ENCODE measurements at regions not wholly inside any gene's neighbourhood (a gene's known extent, or its start where the extent isn't known, plus 50 kb on each side); places are given as distances from the start of the nearest gene placed in this dataset.
"Not testable (repeated sequence)": the region's sequence is repeated elsewhere in the genome, so short reads cannot be mapped to it uniquely, and the experiment has no call there.

DNA sequence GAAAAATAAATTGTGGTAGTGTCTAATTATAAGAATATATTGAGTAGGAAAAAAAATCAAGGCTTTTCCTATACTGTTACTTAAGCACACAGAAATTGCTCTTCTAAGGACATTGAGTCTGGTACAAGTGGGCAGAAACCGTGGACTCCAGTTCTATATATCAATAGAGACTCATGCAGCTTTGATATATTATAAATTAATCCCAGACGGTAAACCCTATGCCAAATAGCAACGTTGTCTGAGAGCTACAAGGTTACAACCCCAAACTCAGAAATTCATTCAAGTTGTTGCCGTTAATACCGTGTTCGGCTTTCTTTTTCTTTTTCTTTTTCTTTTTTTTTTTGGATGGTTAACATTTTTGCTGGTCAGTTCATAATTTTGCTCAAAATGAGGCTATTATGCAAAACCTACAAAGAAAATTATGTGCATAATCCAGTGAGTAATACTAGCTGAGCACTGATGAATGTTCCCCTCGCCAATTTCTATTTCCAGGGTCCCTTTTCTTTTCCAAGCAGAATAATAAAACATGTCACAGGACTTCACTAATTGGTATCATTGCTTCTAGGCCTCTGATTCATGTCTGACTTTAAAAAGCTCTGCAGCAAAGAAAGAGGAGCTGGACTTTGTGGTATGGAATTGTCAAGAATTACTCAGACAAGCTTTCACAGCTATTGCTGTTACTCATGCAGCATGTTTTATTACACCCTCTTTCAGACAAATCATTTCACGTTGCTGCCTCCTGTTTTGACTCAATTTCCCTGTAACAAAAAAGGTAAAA lies 737.7 kb downstream of the NLGN4X start:
- no peak for DNase-seq

DNA sequence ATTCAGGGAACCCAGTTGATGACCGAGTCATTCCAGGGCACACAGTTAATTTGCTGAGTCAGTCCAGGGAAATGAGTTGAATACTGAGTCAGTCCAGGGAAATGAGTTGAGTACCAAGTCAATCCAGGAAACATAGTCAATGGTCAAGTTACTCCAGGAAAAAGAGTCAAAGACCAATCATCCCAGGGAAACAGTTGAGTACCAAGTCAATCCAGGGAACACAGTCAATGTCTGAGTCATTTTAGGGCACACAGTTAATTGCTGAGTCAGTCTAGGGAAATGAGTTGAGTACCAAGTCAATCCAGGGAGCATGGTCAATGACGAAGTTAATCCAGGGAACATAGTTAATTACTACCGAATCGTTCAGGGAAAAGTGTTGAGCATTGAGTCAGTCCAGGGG lies 754.4 kb downstream of the NLGN4X start:
- DNase-seq: no peak

DNA sequence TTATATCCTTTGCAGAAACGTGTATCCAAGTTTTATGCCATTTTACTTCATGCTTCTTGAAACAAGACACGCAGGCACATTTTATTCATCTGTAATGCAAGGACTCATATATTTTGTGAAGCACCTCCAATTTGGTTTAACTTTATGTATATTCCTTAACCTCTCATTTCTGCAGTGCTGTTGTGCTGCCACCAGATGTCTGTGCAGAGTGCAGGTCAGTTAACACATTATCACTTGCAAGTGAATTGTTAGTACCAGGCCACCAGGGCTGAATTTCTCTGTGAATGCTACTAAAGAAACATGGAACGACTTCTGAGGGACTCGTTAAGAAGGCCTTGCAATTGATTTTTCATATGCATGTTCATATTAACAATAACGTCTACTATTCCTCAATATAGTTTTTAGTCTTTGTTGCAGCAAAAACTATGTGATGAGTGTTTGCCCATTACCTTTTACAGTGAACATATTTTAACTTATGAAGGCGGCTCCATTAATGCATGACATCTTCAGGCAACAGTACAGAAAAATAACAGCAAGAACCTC lies 770.3 kb downstream of the NLGN4X start:
- DNase-seq: no peak

DNA sequence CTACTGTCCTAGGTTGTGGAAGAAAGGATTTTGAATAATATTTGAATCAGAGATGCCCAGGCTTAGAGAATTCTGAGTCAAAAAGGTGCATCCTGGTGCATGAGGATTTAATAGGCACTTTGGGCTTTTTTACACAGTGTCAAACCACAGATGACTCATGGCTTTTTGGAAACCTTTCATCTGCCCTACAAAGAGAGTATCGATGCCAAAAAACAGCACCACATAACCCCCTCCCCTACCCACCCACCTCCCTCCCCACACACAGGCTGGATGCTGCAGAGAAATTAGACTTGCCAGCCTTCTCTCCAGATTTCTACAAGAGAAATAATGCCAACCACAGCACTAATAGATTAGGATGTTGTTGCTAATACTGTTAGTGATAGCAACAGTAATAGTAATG lies 779.3 kb downstream of the NLGN4X start:
- no peak for DNase-seq

DNA sequence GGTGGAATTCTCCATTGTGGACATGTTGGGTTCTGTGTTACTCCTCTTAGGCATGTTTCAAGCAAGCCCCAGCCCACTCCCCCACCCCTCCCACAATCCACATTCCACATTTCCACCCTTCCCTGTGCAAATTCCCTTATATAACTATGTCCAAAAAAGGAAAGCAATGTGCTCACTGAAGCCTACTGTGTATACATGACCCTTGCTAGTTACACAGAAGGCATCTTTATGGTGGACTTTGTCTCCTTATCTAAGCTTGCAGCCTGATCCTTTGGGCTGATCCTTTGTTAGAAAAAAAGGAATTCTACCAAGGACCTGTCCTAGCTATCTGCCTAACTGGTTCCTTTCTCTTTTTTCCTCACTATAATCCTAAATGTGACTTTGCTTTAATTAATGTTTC lies 796.8 kb downstream of the NLGN4X start:
- DNase-seq: no peak

DNA sequence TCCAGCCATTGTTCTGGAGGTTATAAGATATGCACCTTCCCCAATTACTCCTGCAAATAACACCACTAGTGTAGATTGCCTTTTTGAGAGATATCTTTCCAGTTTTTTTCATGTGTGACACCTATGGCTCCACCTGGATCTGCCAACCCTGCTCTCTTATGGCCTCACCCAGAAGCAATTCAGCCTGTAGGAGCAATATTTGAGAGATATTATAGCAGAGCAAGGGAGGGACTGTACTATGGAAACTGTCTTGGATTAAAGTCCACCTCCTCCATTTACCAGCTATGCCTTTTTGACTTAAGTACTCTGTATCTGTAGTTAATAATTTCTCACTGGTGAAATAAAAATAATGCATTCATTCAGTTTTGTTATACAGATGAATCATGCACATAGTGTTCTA lies 803.5 kb downstream of the NLGN4X start:
- no peak for DNase-seq

DNA sequence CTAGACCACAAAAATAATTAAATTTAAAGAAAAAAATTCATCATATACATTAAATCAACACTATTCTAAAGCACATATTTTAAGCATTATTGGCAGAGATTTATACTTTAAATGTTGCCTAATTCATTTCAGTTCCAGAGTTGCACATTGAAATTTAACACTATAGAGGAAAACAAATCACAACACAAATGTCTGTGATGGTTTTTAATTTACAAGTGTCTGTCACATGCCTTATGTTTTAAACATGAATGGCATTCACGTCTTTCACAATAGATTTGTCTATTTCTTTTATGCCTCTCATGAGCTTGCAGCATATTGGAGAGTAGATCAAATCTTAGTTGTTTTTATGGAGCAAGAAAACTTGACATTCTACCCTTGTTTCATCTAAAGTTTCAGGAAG lies 811.3 kb downstream of the NLGN4X start:
- no peak for DNase-seq

DNA sequence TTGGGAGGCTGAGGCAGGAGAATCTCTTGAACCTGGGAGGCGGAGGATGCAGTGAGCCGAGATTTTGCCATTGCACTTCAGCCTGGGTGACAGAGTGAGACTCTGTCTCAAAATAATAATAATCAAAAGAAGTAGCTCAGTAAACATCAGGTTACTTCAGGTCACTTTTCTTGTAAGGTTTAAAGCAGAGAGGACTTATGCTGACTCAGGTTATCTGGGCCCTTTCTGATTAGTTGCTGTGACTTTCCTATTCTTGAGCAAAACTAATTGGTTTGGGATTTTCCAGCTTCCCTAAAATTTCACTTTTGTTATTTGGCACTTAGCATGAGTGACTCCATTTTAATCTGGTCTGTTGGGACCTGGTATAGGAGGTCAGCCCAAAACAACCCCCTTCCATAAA lies 812.9 kb downstream of the NLGN4X start:
- no peak for DNase-seq

DNA sequence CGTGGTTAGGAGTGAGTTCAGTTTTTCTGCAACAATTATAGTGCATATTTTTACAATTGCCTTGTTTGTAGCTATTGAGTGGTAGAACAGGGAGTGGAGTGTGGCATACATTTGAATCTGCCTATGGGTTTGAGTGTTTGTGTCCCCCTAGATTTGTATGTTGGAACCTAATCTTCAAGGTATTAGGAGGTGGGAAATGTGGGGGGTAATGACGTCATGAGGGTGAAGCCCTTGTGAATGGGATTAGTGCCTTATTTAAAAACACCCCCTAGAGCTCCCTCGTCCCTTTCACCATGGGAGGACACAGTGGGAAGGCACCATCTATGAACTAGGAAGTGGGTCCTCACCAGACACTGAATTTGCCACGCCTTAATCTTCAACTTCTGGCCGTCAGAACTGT lies 819.6 kb downstream of the NLGN4X start:
- DNase-seq: no peak

DNA sequence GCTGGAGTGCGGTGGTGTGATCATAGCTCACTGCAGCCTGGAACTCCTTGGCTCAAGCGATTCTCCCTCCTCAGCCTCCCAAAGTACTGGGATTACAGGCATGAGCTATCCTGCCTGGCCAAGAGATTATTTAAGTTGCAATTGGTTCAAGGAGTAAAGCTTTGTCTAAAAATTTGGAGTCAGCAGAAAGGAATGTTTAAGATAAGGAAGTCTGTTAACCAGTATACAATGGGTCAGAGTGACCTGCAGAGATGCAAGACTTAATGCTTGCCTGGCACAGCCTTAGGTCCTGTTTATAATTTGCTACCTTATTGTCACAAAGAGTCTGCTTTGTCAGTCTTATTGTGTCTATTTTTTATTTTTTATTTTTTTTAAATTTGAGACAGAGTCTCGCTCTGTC lies 826.2 kb downstream of the NLGN4X start:
- no peak for DNase-seq

DNA sequence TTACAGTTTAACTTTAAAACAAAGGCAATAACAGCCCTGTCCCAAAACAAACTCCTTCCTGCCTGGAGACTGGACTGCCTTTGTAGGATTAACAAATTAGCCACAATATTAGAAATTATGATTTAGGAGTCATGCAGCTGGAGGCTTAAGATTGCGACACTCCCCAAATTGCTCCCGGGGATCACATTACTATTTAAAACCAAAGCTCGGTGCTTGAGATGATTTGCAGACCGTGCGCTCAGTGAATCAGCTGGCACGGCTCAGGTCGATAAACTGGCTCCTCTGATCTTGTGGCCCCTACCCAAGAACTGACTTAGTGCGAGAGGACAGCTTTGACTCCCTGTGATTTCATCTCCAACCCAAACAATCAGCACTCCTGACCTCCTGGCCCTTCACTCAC lies 829.3 kb downstream of the NLGN4X start:
- DNase-seq: no peak

DNA sequence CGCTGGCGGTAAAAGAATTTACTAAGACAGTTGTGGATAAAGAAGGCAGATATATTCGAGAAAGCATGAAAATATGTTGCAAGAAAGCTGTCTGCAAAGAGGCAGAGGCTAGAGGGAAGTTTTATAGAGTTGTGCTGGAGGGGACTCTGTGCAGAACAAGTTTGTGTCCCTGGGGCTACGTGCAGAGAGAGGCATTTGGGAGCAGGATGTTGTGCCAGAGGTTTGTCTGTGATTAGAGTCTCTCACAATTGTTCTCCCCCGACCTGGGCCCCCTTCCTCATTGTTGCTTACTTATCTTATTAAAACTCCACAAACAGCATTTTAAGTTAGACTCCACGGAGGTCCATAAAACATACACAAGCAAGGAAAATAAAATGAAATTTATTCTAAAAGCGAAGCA lies 831.3 kb downstream of the NLGN4X start:
- DNase-seq: no peak

DNA sequence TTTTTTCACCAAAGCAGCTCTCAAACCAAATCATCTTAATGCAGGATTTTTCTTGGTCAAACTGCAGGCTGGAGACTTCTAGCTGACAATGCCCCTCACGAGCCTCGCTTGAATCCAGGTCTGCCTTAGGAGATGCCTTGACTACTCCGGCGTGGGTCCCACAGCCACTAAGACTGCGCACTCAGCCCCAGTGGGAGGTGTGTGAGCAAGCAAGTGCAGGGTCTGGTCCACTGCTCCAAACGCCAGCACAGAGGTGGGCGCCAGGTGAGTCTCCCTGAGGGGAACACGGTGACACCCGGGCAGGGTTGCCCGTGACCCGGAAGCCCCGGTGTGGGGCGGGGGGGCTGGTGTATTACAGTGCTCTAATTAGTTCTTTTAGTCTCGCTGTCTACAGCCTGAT lies 838.3 kb downstream of the NLGN4X start:
- no peak for DNase-seq

DNA sequence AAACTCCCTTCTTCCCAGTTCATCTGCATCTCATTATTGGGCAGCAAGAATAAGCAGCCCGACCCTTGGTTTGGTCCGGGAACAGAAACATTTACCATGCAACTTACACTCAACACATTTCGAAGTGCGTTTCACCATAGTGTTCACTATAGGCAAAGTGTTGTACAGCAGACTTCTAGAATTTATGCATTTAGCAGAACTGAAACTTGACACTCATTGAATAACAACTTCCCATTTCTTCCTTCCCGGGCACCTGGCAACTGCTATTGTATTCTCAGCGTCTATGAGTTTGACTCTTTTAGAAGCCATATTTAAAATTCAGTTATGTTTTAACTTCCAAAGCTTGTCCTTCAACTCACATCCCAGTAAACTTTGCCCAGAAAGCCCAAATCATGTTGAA lies 840.6 kb downstream of the NLGN4X start:
- DNase-seq: no peak

DNA sequence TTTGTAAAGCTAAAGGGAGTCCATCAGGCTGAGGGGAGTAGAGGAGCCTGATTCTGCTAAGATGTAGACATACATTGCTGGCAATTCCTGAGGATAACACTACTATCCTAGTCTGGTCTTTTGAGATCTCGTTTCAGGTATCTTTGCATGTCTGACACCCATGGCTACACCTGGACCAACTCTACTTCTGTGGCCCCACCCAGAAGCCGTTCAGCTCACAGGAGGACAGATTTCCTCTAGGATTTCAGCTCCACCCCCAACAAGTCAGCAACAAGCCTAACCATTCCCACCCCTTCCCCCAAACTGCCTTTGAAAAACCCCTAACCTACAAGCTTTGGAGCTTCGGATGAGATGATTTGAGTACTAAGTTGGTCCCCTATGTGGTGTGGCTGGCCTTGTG lies 848.2 kb downstream of the NLGN4X start:
- no peak for DNase-seq

DNA sequence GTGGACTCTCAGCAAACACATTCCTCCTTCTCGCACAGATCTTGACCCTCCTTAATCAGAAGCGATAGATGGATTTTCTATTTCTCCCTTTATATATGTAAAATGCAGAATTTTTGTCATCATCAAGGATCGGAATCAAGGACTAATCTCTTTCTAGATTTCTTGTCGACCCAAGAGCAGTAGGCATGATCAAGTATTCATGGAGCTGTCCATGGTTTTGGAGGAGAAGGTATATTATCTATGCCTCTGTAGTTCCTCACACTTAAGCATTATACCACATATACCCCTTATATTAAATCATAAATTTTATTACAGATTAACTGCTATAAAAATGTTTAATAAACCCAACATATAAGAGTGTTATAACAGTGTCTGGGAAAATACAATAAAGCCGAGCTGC lies 886.8 kb downstream of the NLGN4X start:
- no peak for DNase-seq

DNA sequence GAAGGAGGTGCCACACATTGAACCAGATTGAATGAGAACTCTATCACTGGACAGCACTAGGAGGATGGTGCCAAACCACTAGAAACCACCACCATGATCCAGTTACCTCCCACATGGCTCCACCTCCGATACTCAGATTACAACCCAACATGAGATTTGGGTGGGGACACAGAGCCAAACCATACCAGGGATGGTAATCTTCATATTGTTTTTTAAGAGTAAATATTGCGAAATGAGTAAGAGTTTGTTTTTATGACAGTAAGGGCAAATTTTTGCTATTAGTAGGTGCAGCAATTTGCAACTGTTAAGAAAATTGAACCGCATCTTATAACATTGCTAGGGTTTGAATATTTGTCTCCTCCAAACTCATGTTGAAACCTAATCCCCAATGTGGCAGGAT lies 891.5 kb downstream of the NLGN4X start:
- DNase-seq: no peak

DNA sequence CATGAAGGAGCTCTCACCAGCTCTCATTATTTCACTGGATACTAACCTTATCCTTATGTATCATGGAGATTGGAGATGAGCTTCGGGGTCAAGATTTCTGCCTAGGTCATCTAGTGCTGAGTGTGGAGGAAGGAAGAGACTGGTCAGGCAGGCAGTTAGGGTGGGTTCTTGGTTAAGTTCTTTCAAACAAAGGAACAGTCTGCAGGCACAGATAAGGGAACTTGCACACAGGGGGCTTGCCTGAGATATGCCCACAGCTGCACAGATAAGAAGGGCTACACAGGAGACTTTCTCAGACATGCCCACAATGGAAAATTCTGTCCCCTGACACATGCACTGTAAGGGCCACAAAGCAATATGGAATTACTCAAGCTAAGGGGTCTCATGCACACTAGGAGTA lies 904.1 kb downstream of the NLGN4X start:
- DNase-seq: no peak

DNA sequence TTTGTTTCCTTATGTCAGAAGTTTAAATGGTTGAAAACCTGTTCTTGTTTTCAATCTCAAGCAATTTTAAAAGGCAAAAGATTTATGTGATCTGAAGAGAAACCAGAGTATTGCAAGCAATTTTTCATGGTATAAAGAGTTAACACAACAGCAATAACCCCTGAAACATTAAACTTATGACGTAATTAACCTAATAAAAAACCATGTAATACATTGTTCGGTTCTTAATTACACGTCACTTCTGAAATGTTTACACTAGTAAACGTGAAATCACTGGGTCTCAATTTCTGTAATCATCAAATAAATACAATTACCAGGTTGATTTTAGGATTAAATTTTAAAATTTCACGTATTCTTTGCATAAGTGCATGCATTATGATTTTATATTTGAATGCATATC lies 914.5 kb downstream of the NLGN4X start:
- no peak for DNase-seq

DNA sequence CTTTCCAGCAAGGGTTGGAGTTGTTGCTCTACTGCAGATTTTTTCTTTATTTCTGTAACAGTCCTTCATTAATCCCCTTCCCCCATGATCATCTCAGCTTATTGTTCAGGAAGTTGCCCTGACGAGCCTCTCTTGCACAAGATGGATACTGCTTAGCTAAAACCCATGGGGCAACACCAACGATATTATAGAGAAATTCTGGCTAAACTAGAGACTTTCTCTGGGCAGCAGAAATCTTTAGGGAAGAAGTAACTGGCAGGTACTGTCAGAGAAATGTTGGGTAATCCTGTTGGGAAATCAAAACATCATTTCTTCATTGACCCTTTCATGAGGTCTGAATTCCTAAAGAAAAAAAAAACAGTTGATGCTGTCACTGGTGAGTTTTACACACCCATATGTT lies 921.3 kb downstream of the NLGN4X start:
- DNase-seq: no peak

DNA sequence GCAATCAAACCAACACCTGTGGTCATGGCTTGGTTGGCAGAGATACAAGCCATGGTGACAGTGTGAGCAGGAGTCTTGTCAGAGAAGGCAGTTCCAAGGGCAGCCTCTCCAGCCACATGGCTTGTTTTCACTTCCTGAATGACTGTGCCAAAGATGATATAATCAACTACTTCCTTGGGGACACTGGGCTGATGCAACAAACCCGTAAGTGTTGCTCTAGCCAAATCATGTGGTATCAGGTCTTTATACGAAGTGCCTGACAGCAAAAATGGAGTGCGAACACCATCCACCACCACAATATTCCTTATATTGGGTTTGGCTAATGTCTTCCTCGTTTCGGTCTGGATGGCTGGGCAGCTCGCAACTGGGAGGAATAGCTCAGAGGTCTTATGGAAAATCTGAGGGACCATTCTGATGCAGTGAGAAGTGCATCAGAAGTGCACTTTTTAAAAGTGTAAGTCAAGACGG lies 922.0 kb downstream of the NLGN4X start:
- no peak for DNase-seq

DNA sequence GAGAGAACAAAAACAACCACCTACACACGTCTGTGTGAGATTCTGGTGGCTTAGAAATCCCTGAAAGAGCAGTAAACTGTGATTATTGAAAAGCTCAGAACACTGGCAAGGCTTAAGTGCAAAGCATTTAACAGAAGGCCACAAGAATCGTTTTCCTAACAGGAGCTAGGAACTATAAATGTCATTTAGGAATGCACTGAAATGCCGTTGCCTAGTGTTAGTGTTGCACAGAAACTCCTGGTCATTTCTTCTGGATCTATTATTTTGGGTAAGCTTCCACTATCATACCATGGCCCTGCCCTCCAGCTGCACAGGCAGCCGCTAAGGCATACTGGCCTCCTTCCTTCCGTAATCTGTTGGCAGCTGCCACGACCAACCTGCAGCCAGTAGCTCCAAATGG lies 923.2 kb downstream of the NLGN4X start:
- no peak for DNase-seq

DNA sequence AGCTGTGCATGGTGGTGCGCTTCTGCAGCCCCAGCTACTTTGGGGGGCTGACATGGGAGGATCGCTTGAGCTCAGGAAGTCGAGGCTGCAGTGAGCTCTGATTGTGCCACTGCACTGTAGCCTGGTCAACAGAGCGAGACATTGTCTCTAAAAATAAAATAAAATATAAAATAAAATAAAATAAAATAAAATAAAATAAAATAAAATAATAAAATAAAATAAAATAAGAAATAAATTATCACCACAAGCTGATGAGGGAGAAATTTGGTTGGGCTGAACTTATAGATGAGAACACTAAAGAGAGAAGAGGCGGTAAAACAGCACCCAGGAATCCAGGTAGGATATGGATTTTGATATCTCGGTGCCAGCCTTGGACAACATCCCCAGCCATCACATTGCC lies 933.7 kb downstream of the NLGN4X start:
- no peak for DNase-seq

DNA sequence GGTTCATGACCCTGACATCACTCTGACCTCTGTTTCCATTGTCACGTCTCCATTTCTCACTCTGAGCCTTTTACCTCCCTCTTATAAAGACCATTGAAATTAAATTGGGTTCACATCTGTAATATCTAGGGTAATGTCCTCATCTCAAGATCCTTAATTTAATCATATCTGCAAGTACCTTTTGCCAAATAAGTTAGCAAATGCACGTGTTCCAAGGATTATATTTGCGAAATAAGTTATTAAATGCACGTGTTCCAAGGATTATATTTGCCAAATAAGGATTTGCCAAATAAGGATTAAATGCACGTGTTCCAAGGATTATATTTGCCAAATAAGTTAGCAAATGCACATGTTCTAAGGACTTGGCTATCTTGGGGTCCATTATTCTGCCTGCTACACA lies 938.0 kb downstream of the NLGN4X start:
- DNase-seq: no peak

DNA sequence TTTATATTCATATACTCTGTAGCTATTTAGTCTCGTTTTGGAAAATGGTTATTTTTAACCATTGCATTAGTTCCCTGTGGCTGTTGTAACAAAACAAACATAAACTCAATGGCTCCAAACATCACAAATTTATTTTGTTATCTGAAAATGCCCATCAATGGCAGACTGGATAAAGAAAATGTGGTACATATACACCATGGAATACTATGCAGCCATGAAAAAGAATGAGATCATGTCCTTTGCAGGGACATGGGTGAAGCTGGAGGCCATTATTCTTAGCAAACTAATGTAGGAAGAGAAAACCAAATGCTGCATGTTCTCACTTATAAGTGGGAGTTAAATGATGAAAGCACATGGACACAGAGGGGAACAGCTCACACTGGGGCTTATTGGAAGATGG lies 938.7 kb downstream of the NLGN4X start:
- not testable (repeated sequence) for DNase-seq
